Activated CD8-positive, alpha-beta T cell treated with anti-CD3 and anti-CD28 coated beads, Interleukin-2, amount 10 ng/mL, durations not matched to agents 7 days and 5 days (primary cell): ENCODE measurements at regions not wholly inside any gene's neighbourhood (a gene's known extent, or its start where the extent isn't known, plus 50 kb on each side); places are given as distances from the start of the nearest gene placed in this dataset.

Experiments
- ATAC-seq: fragments of 150-1000 bp; cut with Tn5 transposase; one replicate; pipeline ENCODE4 v1.10.0; 2021; ENCODE audit warnings: moderate library complexity
- CTCF ChIA-PET: fragments of 350-600 bp; sonication (Branson Sonifier 250); formaldehyde crosslinking; loops from one replicate; lab custom pipeline; 2021; ENCODE audit warnings: antibody characterized with exemption; lab: Charles Lee
- POLR2A ChIA-PET: fragments of 350-600 bp; sonication (Branson Sonifier 250); formaldehyde crosslinking; loops from one replicate; lab custom pipeline; 2021; ENCODE audit warnings: antibody characterized with exemption; lab: Charles Lee
- DNase-seq: peaks from one replicate; pipeline ENCODE4 v3.0.0-alpha.2; 2020
- H3K27ac Mint-ChIP-seq: one replicate; pipeline ENCODE4 v1.8.0; 2021; ENCODE audit warnings: mild to moderate bottlenecking, mixed read lengths
- H3K27me3 Mint-ChIP-seq: one replicate; pipeline ENCODE4 v1.8.0; 2021; ENCODE audit warnings: low read depth, mixed read lengths
- H3K36me3 Mint-ChIP-seq: one replicate; pipeline ENCODE4 v1.8.0; 2021; ENCODE audit warnings: low read depth, mixed read lengths
- H3K4me1 Mint-ChIP-seq: one replicate; pipeline ENCODE4 v1.8.0; 2021; ENCODE audit warnings: low read depth, mixed read lengths
- H3K4me3 Mint-ChIP-seq: one replicate; pipeline ENCODE4 v1.8.0; 2021; ENCODE audit warnings: mild to moderate bottlenecking, mixed read lengths
- H3K9me3 Mint-ChIP-seq: one replicate; pipeline ENCODE4 v1.8.0; 2022; ENCODE audit warnings: mixed read lengths; ENCODE audit not compliant: insufficient read depth

DNA sequence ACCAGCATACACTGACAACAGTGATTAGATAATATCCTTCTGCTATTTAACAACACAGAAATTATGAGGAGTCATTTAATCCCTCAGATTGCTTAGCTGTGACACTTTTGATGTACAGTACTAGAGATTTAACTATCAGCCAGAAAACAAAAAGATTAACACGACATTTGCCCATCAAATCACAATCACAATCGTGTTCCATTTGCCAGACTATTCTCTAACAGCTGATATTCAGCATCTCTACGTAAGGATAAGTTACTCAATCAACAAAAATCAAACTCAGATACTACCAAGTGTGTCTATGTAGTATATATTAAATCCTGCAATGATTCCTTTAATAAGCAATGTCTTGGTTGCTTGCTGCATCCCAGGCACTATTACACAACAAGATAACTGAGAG, 558.7 kb upstream of the USP15 start:
- DNase-seq (no peak), ATAC-seq (no peak)
- CTCF ChIA-PET, result no interaction called here
- Mint-ChIP-seq H3K4me3 (no peak overlapping the region), H3K27ac (no peak overlapping the region), H3K36me3 (no peaks in the 10 kb centered on the region), H3K27me3 (no peaks in the 10 kb centered on the region), H3K4me1 (no peaks in the 10 kb centered on the region), H3K9me3 (peaks cover 4% of the 10 kb centered on the region)
- POLR2A ChIA-PET, result no interaction called here

DNA sequence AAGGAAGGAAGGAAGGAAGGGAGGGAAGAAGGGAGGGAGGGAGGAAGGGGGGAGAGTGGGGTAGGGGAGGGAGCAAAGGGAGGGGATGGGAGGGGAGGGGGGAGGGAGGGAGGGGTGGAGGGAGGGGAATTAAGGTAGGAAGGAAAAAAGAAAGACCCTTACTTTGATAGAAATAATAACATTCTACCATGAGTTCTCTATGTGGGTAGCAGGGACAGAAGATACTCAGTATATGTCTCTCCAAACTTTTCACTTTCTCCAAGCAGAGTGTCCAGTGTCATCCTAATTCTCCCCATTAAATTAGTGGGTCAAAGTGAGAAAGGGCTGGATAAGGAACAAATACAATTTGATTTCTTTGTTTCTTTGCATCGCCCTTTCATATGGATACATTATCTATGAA, 553.4 kb upstream of the USP15 start:
- H3K4me3 Mint-ChIP-seq, result no peak overlapping the region

DNA sequence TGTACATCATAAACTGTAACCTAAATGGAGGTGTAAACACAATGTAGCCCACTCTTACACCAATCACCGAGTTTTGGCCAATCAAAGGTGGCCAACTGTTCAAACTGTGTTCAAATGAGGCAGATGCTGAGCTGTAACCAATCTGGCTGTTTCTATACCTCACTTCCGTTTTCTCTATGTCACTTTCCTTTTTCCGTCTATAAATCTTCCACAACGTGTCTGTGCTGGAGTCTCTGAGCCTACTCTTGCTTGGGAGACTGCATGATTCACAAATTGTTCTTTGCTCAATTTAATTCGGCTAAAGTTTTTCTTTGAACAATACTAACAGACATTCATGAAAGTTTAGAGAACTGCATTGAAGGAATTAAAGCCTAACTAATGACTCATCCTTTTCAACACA, 547.1 kb upstream of the USP15 start:
- H3K4me1 Mint-ChIP-seq, result no peaks in the 10 kb centered on the region
- H3K36me3 Mint-ChIP-seq, result no peaks in the 10 kb centered on the region
- H3K27me3 Mint-ChIP-seq, result no peaks in the 10 kb centered on the region
- H3K4me3 Mint-ChIP-seq, result no peak overlapping the region
- no peaks in the 10 kb centered on the region for H3K9me3 Mint-ChIP-seq
- H3K27ac Mint-ChIP-seq, result no peak overlapping the region
- ATAC-seq (no peak), DNase-seq (no peak)
- POLR2A ChIA-PET, result no interaction called here
- CTCF ChIA-PET, result no interaction called here

More for the DNA sequence above, 553.4 kb upstream of the USP15 start:
- ChIA-PET POLR2A (no interaction called here), CTCF (no interaction called here)
- no peaks in the 10 kb centered on the region for H3K27me3 Mint-ChIP-seq
- no peak overlapping the region for H3K27ac Mint-ChIP-seq
- ATAC-seq (no peak), DNase-seq (no peak)
- no peaks in the 10 kb centered on the region for H3K36me3 Mint-ChIP-seq
- H3K4me1 Mint-ChIP-seq, result no peaks in the 10 kb centered on the region
- no peaks in the 10 kb centered on the region for H3K9me3 Mint-ChIP-seq

- POLR2A ChIA-PET, result no interaction called here
- CTCF ChIA-PET, result no interaction called here
- H3K4me1 Mint-ChIP-seq, result no peaks in the 10 kb centered on the region
- ATAC-seq (no peak), DNase-seq (no peak)
- no peak overlapping the region for H3K4me3 Mint-ChIP-seq
- H3K27me3 Mint-ChIP-seq, result no peaks in the 10 kb centered on the region
- no peaks in the 10 kb centered on the region for H3K36me3 Mint-ChIP-seq
- H3K9me3 Mint-ChIP-seq, result peaks cover 5% of the 10 kb centered on the region
- no peak overlapping the region for H3K27ac Mint-ChIP-seq
These were observed 542.2 kb upstream of the USP15 start for GRCh38 chr12:61717986-61718385.

GRCh38 chr12:61739925-61740324, 520.3 kb upstream of the USP15 start:
- DNase-seq, result no peak
- ChIA-PET POLR2A (no interaction called here), CTCF (no interaction called here)
- Mint-ChIP-seq H3K9me3 (no peaks in the 10 kb centered on the region), H3K36me3 (no peaks in the 10 kb centered on the region), H3K27me3 (no peaks in the 10 kb centered on the region), H3K27ac (no peak overlapping the region), H3K4me1 (no peaks in the 10 kb centered on the region), H3K4me3 (no peak overlapping the region)
- ATAC-seq, result no peak

GRCh38 chr12:61750604-61751003, 509.6 kb upstream of the USP15 start:
- ATAC-seq (no peak), DNase-seq (no peak)
- POLR2A ChIA-PET, result no interaction called here
- Mint-ChIP-seq H3K4me3 (no peak overlapping the region), H3K9me3 (no peaks in the 10 kb centered on the region), H3K27me3 (no peaks in the 10 kb centered on the region), H3K4me1 (no peaks in the 10 kb centered on the region), H3K36me3 (no peaks in the 10 kb centered on the region), H3K27ac (no peak overlapping the region)
- CTCF ChIA-PET, result no interaction called here

GRCh38 chr12:61754214-61754613, 506.0 kb upstream of the USP15 start:
- no peaks in the 10 kb centered on the region for H3K27me3 Mint-ChIP-seq

DNA sequence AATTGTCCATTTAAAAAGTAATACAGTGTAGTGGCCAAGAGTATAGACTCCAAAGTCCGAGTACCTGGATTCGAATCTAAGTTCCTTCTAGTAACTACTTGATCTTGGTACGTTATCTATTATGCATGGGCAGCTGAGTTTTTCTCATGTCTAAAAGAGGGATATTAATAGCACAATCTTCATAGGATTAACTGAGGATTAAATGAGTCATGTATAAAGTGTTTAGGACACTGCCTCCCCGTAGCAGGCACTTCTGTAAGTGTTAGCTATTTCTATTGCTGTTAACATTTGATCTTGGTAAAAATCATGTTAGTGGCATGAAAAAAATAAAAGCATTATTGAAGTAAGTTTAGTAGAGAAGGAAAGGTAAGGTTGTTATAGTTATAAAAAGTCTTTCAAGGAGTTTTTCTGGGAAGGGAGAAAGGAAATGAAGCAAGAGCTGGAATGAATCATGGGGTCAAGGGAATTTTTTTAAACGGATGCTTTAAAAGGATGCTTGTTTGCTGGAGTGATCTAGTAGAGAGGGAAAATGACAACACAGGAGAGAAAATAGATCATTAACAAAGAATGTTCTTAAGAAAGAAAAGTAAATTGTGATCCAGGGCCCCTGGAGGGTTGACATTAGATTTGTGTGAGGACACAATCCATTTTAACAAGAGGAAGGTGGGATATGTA, 502.2 kb upstream of the USP15 start:
- no peak for DNase-seq
- no peaks in the 10 kb centered on the region for H3K36me3 Mint-ChIP-seq
- no peak overlapping the region for H3K4me3 Mint-ChIP-seq
- H3K27me3 Mint-ChIP-seq, result no peaks in the 10 kb centered on the region
- CTCF ChIA-PET, result no interaction called here
- no peak overlapping the region for H3K27ac Mint-ChIP-seq
- no peak for ATAC-seq
- H3K9me3 Mint-ChIP-seq, result no peaks in the 10 kb centered on the region
- H3K4me1 Mint-ChIP-seq, result no peaks in the 10 kb centered on the region
- POLR2A ChIA-PET, result no interaction called here

More at GRCh38 chr12:61754214-61754613, 506.0 kb upstream of the USP15 start:
- CTCF ChIA-PET, result no interaction called here
- no peak overlapping the region for H3K27ac Mint-ChIP-seq
- no peak for DNase-seq
- no peak for ATAC-seq
- H3K4me1 Mint-ChIP-seq, result no peaks in the 10 kb centered on the region
- POLR2A ChIA-PET, result no interaction called here
- H3K4me3 Mint-ChIP-seq, result no peak overlapping the region
- no peaks in the 10 kb centered on the region for H3K9me3 Mint-ChIP-seq
- no peaks in the 10 kb centered on the region for H3K36me3 Mint-ChIP-seq

GRCh38 chr12:61758661-61759060, 501.5 kb upstream of the USP15 start:
- ChIA-PET CTCF (no interaction called here), POLR2A (no interaction called here)
- Mint-ChIP-seq H3K4me3 (no peak overlapping the region), H3K4me1 (no peaks in the 10 kb centered on the region), H3K9me3 (no peaks in the 10 kb centered on the region), H3K27ac (no peak overlapping the region), H3K36me3 (no peaks in the 10 kb centered on the region), H3K27me3 (no peaks in the 10 kb centered on the region)
- DNase-seq (no peak), ATAC-seq (no peak)

DNA sequence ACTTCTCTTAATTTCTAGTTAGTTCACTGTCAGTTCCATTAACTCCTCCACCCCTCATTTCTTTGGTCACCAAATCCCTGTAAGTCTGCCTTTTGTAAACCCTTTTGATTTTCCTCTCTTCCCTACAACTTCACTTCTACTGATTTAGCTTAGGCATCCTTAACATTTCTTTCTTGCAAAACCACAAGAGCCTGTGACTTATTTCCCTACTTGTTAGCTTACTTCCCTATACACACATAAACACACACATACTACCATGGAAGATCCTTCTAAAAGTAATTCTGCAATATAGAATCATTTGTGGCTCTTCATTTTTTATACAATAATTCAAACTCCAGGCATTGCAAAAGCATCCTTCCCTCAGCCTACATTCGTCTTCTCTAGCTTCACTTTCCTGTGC, 494.3 kb upstream of the USP15 start:
- H3K9me3 Mint-ChIP-seq, result no peaks in the 10 kb centered on the region
- DNase-seq, result no peak
- ChIA-PET CTCF (no interaction called here), POLR2A (no interaction called here)
- H3K4me3 Mint-ChIP-seq, result no peak overlapping the region
- H3K27ac Mint-ChIP-seq, result no peak overlapping the region
- H3K36me3 Mint-ChIP-seq, result no peaks in the 10 kb centered on the region
- no peak for ATAC-seq
- H3K27me3 Mint-ChIP-seq, result no peaks in the 10 kb centered on the region
- H3K4me1 Mint-ChIP-seq, result no peaks in the 10 kb centered on the region

DNA sequence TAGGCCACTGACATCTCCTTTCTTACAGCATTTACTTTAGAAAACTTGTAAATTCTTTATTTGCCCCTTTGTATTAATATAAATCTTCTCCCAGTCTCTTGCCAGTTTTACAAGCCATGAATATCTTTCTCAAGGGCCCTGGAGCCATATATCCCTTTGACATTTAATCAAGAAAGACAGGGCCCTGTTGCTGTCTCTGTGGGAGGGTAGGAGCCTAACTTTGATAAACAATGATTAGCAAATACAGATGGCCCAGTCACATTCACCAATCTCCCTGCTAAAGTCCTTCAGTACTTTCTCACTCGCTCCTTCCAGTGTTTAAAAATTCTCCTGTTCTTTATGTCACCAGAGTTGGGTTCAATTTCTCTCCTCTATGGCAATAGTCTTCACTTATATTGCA, 479.8 kb upstream of the USP15 start:
- no peaks in the 10 kb centered on the region for H3K27me3 Mint-ChIP-seq
- no peaks in the 10 kb centered on the region for H3K9me3 Mint-ChIP-seq
- no peak overlapping the region for H3K4me3 Mint-ChIP-seq
- H3K4me1 Mint-ChIP-seq, result no peaks in the 10 kb centered on the region
- CTCF ChIA-PET, result no interaction called here
- no peaks in the 10 kb centered on the region for H3K36me3 Mint-ChIP-seq
- DNase-seq (no peak), ATAC-seq (no peak)
- POLR2A ChIA-PET, result no interaction called here
- no peak overlapping the region for H3K27ac Mint-ChIP-seq

- ChIA-PET CTCF (no interaction called here), POLR2A (no interaction called here)
- no peaks in the 10 kb centered on the region for H3K4me1 Mint-ChIP-seq
- ATAC-seq, result no peak
- no peaks in the 10 kb centered on the region for H3K9me3 Mint-ChIP-seq
- no peaks in the 10 kb centered on the region for H3K36me3 Mint-ChIP-seq
- no peaks in the 10 kb centered on the region for H3K27me3 Mint-ChIP-seq
- H3K4me3 Mint-ChIP-seq, result no peak overlapping the region
- DNase-seq, result no peak
- no peak overlapping the region for H3K27ac Mint-ChIP-seq
These were observed 479.1 kb upstream of the USP15 start for GRCh38 chr12:61781021-61781581.

DNA sequence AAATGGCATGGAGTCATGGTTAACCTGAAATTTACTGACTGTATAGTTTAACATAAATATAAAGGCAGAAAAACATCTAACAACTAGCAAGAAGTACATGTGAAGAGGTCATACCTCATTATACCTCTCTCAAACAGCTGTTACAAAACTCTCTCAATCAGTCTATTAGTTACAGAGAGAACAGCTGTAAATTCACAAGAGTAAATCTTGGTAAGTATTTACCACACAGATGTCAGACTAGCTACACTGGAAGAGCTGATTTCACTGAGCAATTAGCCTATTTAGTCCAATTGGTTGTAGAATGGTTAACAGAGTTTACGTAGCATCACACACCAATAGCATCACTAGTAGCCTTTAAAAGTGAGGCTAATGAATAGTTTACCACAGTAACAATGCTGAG, 463.4 kb upstream of the USP15 start:
- ATAC-seq (no peak), DNase-seq (no peak)
- Mint-ChIP-seq H3K4me1 (no peaks in the 10 kb centered on the region), H3K36me3 (no peaks in the 10 kb centered on the region), H3K27me3 (no peaks in the 10 kb centered on the region), H3K27ac (no peak overlapping the region), H3K9me3 (no peaks in the 10 kb centered on the region), H3K4me3 (no peak overlapping the region)
- CTCF ChIA-PET, result no interaction called here
- POLR2A ChIA-PET, result no interaction called here
